ENCODE measurements at regions not wholly inside any gene's neighbourhood (a gene's known extent, or its start where the extent isn't known, plus 50 kb on each side); places are given as distances from the start of the nearest gene placed in this dataset.

DNA sequence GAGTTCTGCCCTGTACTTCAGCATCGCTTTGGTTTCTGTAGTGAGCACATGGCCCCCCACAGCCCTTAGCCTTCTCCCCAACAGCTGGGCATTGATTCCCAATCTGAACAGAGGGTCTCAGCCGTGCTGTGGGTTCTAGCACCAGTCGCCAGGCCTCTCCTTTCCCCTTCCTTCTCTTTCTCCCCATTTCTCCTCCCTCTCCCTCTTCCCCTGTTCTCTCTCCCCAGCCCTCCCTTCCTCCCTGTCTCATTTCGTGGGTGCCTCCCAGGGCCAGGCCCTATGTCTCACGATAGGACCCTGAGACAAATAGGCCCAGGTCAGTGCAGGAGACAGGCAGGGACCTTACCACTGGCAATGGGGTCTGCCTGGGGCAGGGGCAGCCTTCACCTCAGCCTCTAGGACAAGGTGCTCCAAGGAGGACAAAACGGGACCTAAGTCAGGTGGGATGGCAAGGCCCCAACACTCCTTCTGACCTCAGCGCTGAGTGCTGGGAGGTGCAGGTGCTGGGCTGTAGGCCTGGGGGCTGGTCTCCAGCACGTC is 143.4 kb upstream of the GPC1 start:
- WGBS, 3 donors: 83 to 95% (median 90%) methylated on average over 8 of the region's 8 CpGs
- H3K9me3 ChIP-seq: no peaks in the 10 kb centered on the region
- intact Hi-C loops (cut with DNase I): no loop called here
- DNase-seq: no peak
- H3K4me1 ChIP-seq (ENCODE audit: insufficient read depth): peaks cover 3% of the 10 kb centered on the region
- no peak overlapping the region for H3K4me3 ChIP-seq
- no peaks in the 10 kb centered on the region for H3K36me3 ChIP-seq
- no peaks in the 10 kb centered on the region for H3K27me3 ChIP-seq
- no peak overlapping the region for H3K27ac ChIP-seq
- TF ChIP-seq EP300 (IDR thresholded peaks at IDR 0.05): no peak
- TF ChIP-seq, protein P1, sequence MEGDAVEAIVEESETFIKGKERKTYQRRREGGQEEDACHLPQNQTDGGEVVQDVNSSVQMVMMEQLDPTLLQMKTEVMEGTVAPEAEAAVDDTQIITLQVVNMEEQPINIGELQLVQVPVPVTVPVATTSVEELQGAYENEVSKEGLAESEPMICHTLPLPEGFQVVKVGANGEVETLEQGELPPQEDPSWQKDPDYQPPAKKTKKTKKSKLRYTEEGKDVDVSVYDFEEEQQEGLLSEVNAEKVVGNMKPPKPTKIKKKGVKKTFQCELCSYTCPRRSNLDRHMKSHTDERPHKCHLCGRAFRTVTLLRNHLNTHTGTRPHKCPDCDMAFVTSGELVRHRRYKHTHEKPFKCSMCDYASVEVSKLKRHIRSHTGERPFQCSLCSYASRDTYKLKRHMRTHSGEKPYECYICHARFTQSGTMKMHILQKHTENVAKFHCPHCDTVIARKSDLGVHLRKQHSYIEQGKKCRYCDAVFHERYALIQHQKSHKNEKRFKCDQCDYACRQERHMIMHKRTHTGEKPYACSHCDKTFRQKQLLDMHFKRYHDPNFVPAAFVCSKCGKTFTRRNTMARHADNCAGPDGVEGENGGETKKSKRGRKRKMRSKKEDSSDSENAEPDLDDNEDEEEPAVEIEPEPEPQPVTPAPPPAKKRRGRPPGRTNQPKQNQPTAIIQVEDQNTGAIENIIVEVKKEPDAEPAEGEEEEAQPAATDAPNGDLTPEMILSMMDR (IDR thresholded peaks at IDR 0.05): no peak
- no peak for TF ChIP-seq POLR2A (IDR thresholded peaks at IDR 0.05)

DNA sequence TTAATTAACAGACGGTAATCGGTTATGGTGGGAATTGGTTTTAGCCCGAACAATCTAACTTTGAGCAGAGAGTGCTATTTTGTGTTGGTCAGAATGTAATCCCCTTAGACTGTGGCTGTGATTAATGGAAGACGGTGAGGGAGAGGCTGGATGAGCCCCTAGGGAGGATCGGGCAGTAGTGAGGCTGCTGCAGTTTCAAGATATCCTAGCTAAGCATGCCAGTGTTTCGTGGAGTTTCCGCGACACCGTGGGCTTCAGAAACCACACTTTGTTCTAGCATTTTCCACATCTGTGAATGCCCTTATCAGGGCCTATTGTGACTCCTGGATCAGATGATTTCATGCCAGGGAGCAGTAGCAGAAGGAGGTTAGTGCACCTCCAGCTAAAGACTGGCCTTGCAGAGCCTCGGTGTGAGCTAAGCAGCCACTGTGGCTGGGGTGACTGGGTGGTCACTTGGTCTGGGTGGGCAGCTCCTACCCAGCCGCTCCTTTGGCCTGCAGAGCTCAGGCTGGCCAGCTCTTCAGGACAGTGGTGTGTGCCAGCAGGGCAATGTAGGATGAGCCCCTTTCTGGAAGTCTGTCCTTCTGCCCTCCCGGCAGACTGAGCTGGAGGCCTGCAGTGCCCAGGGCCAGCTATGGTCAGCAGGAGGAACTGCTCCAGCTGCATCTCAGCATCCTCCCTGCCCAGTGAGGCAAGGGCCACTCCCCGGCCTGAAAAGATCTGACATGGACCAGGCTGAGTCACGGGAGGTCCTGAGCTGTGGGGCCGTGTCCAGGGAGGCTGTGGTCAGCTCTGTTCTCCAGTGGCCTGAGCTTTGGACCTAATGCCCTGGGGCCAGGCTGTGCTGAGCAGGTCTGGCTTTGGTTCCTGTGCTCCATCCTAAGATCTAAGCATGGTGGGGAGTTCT is 142.6 kb upstream of the GPC1 start:
- 79 to 87% (median 83%) methylated on average over 14 to 15 of the region's 15 CpGs for WGBS, 3 donors
- Histone ChIP-seq H3K27ac (no peak overlapping the region), H3K4me3 (no peak overlapping the region), H3K9me3 (no peaks in the 10 kb centered on the region), H3K4me1 (ENCODE audit: insufficient read depth) (peaks cover 7% of the 10 kb centered on the region), H3K27me3 (no peaks in the 10 kb centered on the region), H3K36me3 (no peaks in the 10 kb centered on the region)
- intact Hi-C loops (cut with DNase I): no loop called here
- TF ChIP-seq POLR2A (IDR thresholded peaks at IDR 0.05): no peak
- TF ChIP-seq, protein P1 (IDR thresholded peaks at IDR 0.05): no peak
- no peak for TF ChIP-seq EP300 (IDR thresholded peaks at IDR 0.05)
- no peak for DNase-seq

DNA sequence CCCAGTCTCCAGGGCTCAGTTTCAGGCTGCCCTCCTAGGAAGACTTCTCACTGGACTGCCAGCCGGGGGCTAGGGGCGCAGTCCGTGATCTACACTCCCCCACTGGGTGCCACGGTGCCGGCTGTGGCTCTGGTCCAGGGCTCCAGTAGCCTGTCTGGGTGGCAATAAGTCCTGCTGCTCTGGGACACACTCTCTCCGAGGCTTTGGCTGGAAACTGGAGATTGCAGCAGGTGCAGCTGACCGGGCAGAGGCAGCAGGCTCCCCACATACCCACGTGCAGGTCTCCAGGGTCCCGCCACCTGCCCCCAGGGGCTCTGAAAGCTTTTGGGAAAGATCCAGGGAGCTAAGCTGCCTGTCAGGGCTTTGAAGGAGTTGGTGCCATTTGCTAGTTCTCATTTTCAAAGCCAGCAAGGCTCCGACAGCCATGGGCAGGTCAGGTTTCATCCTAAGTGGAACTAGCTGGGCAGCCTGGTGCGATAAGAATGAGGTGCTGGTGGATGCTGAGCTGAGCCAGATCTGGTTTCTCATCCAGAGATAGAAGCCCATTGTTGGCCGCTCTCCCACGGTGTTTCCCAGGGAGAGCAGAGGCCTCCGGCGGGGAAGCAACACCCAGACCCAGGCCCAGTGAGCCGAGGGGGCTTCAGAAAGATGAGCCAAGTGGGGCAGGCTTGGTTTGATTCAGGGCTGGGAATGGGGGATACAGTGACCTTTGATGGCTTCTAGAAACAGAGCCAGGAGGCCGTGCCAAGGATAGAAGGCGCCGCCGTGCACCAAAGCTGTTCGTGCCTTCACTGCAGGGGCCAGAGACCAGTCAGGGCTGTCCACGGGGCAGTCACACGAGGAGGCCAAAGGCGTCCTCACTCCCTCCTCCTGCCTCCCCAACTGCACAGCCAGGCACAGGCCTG is 141.7 kb upstream of the GPC1 start:
- no peak for DNase-seq
- no peak overlapping the region for H3K4me3 ChIP-seq
- intact Hi-C loops (cut with DNase I): no loop called here
- no peaks in the 10 kb centered on the region for H3K27me3 ChIP-seq
- TF ChIP-seq POLR2A (IDR thresholded peaks at IDR 0.05): no peak
- TF ChIP-seq, protein P1 (IDR thresholded peaks at IDR 0.05): no peak
- TF ChIP-seq EP300 (IDR thresholded peaks at IDR 0.05): no peak
- no peak overlapping the region for H3K27ac ChIP-seq
- no peaks in the 10 kb centered on the region for H3K9me3 ChIP-seq
- H3K36me3 ChIP-seq: no peaks in the 10 kb centered on the region
- WGBS, 3 donors: 86% methylated on average over 24 of the region's 24 CpGs
- peaks cover 8% of the 10 kb centered on the region for H3K4me1 ChIP-seq (ENCODE audit: insufficient read depth)

DNA sequence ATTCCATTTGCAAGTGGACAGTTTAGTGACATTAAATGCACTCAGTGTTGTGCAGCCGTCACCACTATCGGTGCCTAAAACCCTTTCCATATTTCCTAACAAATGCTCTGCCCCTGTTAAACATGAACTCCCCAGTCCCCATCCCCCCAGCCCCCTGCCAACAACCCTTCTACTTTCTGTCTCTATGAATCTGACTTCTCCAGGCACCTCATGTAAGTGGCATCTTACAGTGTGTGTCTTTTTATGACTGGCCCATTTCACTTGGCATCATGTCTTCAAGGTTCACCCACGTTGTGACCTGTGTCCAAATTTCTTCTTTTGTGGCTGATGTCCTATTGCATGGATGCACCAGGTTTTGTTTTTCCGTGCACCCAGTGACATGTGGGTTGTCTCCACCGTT is 140.9 kb upstream of the GPC1 start:
- no peaks in the 10 kb centered on the region for H3K36me3 ChIP-seq
- TF ChIP-seq POLR2A (IDR thresholded peaks at IDR 0.05) (no peak), EP300 (IDR thresholded peaks at IDR 0.05) (no peak)
- TF ChIP-seq, protein P1 (IDR thresholded peaks at IDR 0.05): no peak
- H3K27me3 ChIP-seq: no peaks in the 10 kb centered on the region
- no peaks in the 10 kb centered on the region for H3K9me3 ChIP-seq
- DNase-seq: no peak
- intact Hi-C loops (cut with DNase I): no loop called here
- H3K4me1 ChIP-seq (ENCODE audit: insufficient read depth): peaks cover 8% of the 10 kb centered on the region
- H3K27ac ChIP-seq: no peak overlapping the region
- H3K4me3 ChIP-seq: no peak overlapping the region
- 80 to 86% (median 85%) methylated on average over 5 of the region's 5 CpGs for WGBS, 3 donors
